Adrenal gland (tissue), 9 donors: ENCODE measurements at regions not wholly inside any gene's neighbourhood (a gene's known extent, or its start where the extent isn't known, plus 50 kb on each side); places are given as distances from the start of the nearest gene placed in this dataset.

Experiments used
- DNase-seq, 7 donors: peaks; one replicate each; pipeline ENCODE4 v3.0.0-alpha.2; 2019 to 2020
- H3K27ac ChIP-seq, 5 donors: fragments of 200-600 bp; sonication (generic) in 4 of 5; 1 replicate in 3 of 5; 2 replicates in 2 of 5; pipeline versions ENCODE4 v1.5.1 to v1.8.0; 2016 to 2020; ENCODE audit warnings: mild to moderate bottlenecking in 1 of 5
- H3K27me3 ChIP-seq: fragments of 200-600 bp; 2 replicates; pipeline ENCODE4 v1.8.0; 2021
- H3K36me3 ChIP-seq, 2 donors: fragments of 200-600 bp; replicated peaks in 1 of 2; 1 replicate in 1 of 2; 2 replicates in 1 of 2; pipeline versions ENCODE4 v1.5.1 to v1.8.0; 2018 to 2022
- H3K4me1 ChIP-seq, 2 donors: fragments of 200-600 bp; replicated peaks in 1 of 2; 1 replicate in 1 of 2; 2 replicates in 1 of 2; pipeline versions ENCODE4 v1.5.1 to v1.8.0; 2018 to 2021
- H3K4me3 ChIP-seq, 4 donors: fragments of 200-600 bp; sonication (generic) in 3 of 4; one replicate each; pipeline ENCODE4 v1.5.1; 2016 to 2018
- H3K9me3 ChIP-seq, 3 donors: fragments of 200-600 bp; sonication (generic) in 1 of 3; replicated peaks in 1 of 3; 1 replicate in 2 of 3; 2 replicates in 1 of 3; pipeline versions ENCODE4 v1.5.1 to v1.8.0; 2016 to 2021
- CTCF ChIP-seq, 6 experiments: fragments of 450-650 bp in 4 of 6; fragments of 200-600 bp in 2 of 6; sonication (generic) in 1 of 6; IDR thresholded peaks; 1 replicate in 5 of 6; 2 replicates in 1 of 6; pipeline versions ENCODE4 v1.5.1 to v1.8.0; 2016 to 2021; ENCODE audit warnings: antibody characterized with exemption in 6 of 6, mild to moderate bottlenecking in 2 of 6, moderate library complexity in 1 of 6
- POLR2A ChIP-seq, 2 donors: fragments of 450-650 bp; IDR thresholded peaks; one replicate each; pipeline ENCODE4 v1.6.1; 2017; ENCODE audit warnings: antibody characterized with exemption in 2 of 2, mild to moderate bottlenecking in 2 of 2, moderate library complexity in 1 of 2
- WGBS, 4 donors: extraction: QIAGEN DNeasy Blood & Tissue Kit in 2 of 4; methylation state at CpG; one replicate each; pipeline versions ENCODE4 v1.1.5 to v1.1.7; 2013 to 2017; 5-methylcytosine and 5-hydroxymethylcytosine counted together
- intact Hi-C, 2 donors: fragments of 100-400 bp; cut with DNase I; formaldehyde crosslinking; loops; one replicate each; pipeline versions ENCODE4 v1.14.1 to v1.15.0; 2022 to 2023
- donor health status: healthy with polysubstance abuse.
- donor health status: Bipolar disorder and iron deficiency.
- donor health status: DM: yes; HTN: yes; CAD: no.
- donor health status: DM: no; HTN: no; CAD: no.
- donor health status: DM: no; HTN: no; CAD: no.

- H3K4me3 ChIP-seq: no peak overlapping the region
- peaks cover 0 to under 1% of the 10 kb centered on the region in 2 donors for H3K4me1 ChIP-seq
- no peaks in the 10 kb centered on the region for H3K27me3 ChIP-seq
- WGBS, 4 donors: 89 to 97% (median 92%) methylated on average over 6 of the region's 6 CpGs
- intact Hi-C loops: no loop called here
- TF ChIP-seq CTCF (IDR thresholded peaks at IDR 0.05): no peak
- no peak for TF ChIP-seq POLR2A (IDR thresholded peaks at IDR 0.05)
- no peak overlapping the region for H3K27ac ChIP-seq
- DNase-seq: no peak
- H3K36me3 ChIP-seq: no peaks in the 10 kb centered on the region
- H3K9me3 ChIP-seq: no peaks in the 10 kb centered on the region
Measured at GRCh38 chr20:48321271-48321670, 506.5 kb downstream of the PREX1 start.

- WGBS, 4 donors: 64 to 82% (median 70%) methylated on average over 12 of the region's 12 CpGs
- no peak overlapping the region for H3K27ac ChIP-seq
- no peaks in the 10 kb centered on the region for H3K27me3 ChIP-seq
- no peak for DNase-seq
- H3K4me3 ChIP-seq: no peak overlapping the region
- H3K36me3 ChIP-seq: no peaks in the 10 kb centered on the region
- intact Hi-C loops: loop anchor here in 1 of 2 donors (10.0 kb wide), 1 partner anchor 295 kb away; no protein-coding TSS in a partner anchor
- no peaks in the 10 kb centered on the region for H3K4me1 ChIP-seq
- H3K9me3 ChIP-seq: no peaks in the 10 kb centered on the region
- TF ChIP-seq CTCF (IDR thresholded peaks at IDR 0.05) (no peak), POLR2A (IDR thresholded peaks at IDR 0.05) (no peak)
Measured at GRCh38 chr20:48319943-48320584, 507.7 kb downstream of the PREX1 start.

- no peak for DNase-seq
- H3K27me3 ChIP-seq: no peaks in the 10 kb centered on the region
- no peak overlapping the region for H3K27ac ChIP-seq
- WGBS, 4 donors: 81 to 89% (median 88%) methylated on average over 2 to 6 of the region's 6 CpGs
- TF ChIP-seq POLR2A (IDR thresholded peaks at IDR 0.05) (no peak), CTCF (IDR thresholded peaks at IDR 0.05) (no peak)
- intact Hi-C loops: loop anchor here in 1 of 2 donors (10.0 kb wide), 1 partner anchor 297 kb away; no protein-coding TSS in a partner anchor
- no peak overlapping the region for H3K4me3 ChIP-seq
- no peaks in the 10 kb centered on the region for H3K36me3 ChIP-seq
- H3K4me1 ChIP-seq: no peaks in the 10 kb centered on the region
- no peaks in the 10 kb centered on the region for H3K9me3 ChIP-seq
Measured at GRCh38 chr20:48317578-48317977, 510.2 kb downstream of the PREX1 start.

- intact Hi-C loops: loop anchor here in 1 of 2 donors (10.0 kb wide), 1 partner anchor 300 kb away; no protein-coding TSS in a partner anchor
- Histone ChIP-seq H3K27ac (no peak overlapping the region), H3K4me3 (no peak overlapping the region), H3K27me3 (no peaks in the 10 kb centered on the region), H3K36me3 (no peaks in the 10 kb centered on the region), H3K9me3 (no peaks in the 10 kb centered on the region), H3K4me1 (peaks cover 0 to 4% of the 10 kb centered on the region in 2 donors)
- no peak for DNase-seq
- TF ChIP-seq CTCF (IDR thresholded peaks at IDR 0.05) (no peak), POLR2A (IDR thresholded peaks at IDR 0.05) (no peak)
- WGBS, 4 donors: 94 to 96% (median 96%) methylated on average over 5 to 6 of the region's 6 CpGs
Measured at GRCh38 chr20:48314925-48315592, 512.7 kb downstream of the PREX1 start.
